Osteoblast (primary cell): ENCODE measurements at regions not wholly inside any gene's neighbourhood (a gene's known extent, or its start where the extent isn't known, plus 50 kb on each side); places are given as distances from the start of the nearest gene placed in this dataset.
A peak's percentile ranks its signal among the peaks of the same experiment; 100 is the strongest.

ENCODE experiments used
- DNase-seq: peaks from one replicate; pipeline ENCODE4 v3.0.0; 2011; ENCODE audit warnings: low spot score, mixed read lengths; ENCODE audit not compliant: insufficient read length; ENCODE audit errors: missing footprints
- H2AFZ ChIP-seq: 2 replicates; pipeline ENCODE4 v1.6.0; 2011; ENCODE audit warnings: mild to moderate bottlenecking, low read length
- H3K27ac ChIP-seq: 2 replicates; pipeline ENCODE4 v1.5.1; 2011; ENCODE audit warnings: mild to moderate bottlenecking, low read depth, low read length, moderate library complexity
- H3K27me3 ChIP-seq: 2 replicates; pipeline ENCODE4 v1.6.0; 2012; ENCODE audit warnings: mild to moderate bottlenecking, control low read depth, inconsistent platforms, low read length, moderate library complexity; ENCODE audit not compliant: insufficient read depth
- H3K36me3 ChIP-seq: 2 replicates; pipeline ENCODE4 v1.5.1; 2011; ENCODE audit warnings: mild to moderate bottlenecking, low read length, control low read depth, moderate library complexity; ENCODE audit not compliant: insufficient read depth
- H3K4me1 ChIP-seq: 2 replicates; pipeline ENCODE4 v1.5.1; 2011; ENCODE audit warnings: mild to moderate bottlenecking, low read length, control low read depth, moderate library complexity; ENCODE audit not compliant: insufficient read depth
- H3K4me2 ChIP-seq: 2 replicates; pipeline ENCODE4 v1.6.0; 2011; ENCODE audit warnings: mild to moderate bottlenecking, low read length; ENCODE audit not compliant: insufficient read depth
- H3K4me3 ChIP-seq: fragments of 200-600 bp; sonication (generic); 3 replicates; pipeline ENCODE4 v1.5.1; 2012; ENCODE audit warnings: mild to moderate bottlenecking, low read length, inconsistent platforms; ENCODE audit not compliant: insufficient read depth
- H3K79me2 ChIP-seq: 2 replicates; pipeline ENCODE4 v1.6.0; 2012; ENCODE audit warnings: mild to moderate bottlenecking, low read length, control low read depth, inconsistent platforms; ENCODE audit not compliant: insufficient read depth
- H3K9me3 ChIP-seq: 2 replicates; pipeline ENCODE4 v1.5.1; 2011; ENCODE audit warnings: low read depth, low read length, control low read depth
- H4K20me1 ChIP-seq: 2 replicates; pipeline ENCODE4 v1.6.0; 2012; ENCODE audit warnings: mild to moderate bottlenecking, low read length, control low read depth; ENCODE audit not compliant: insufficient read depth
- TF ChIP-seq, protein P1 (sequence below): IDR thresholded peaks from 2 replicates; pipeline ENCODE4 v1.5.1; 2011; ENCODE audit warnings: mild to moderate bottlenecking, low read depth, low read length, moderate library complexity; ENCODE audit errors: extremely low read depth

DNA sequence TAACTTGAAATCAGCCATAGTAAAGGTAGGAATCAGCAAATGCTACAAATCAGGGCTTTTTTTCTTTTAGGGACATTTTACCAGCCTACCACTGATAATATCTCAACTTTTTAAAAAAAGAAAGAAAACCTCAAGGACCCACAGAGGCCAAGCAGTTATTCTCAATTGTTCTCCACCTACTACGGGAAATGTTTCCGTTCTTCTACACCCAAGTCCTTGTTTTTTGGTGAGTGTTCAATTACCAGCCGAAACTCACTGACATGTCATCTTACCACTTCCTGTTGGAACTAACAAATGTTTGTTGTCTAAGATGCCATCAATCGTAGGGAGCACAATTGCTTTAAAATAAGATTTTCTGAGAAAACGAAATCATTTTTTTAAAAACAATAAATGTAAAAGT, 50.2 kb upstream of the CDK1 start:
- Histone ChIP-seq H3K9me3 (no peaks in the 10 kb centered on the region), H4K20me1 (no peaks in the 10 kb centered on the region), H3K27ac (no peak overlapping the region), H3K27me3 (peaks cover 43% of the 10 kb centered on the region), H2AFZ (no peak overlapping the region), H3K4me2 (no peak overlapping the region), H3K4me3 (no peak overlapping the region), H3K4me1 (peaks cover 4% of the 10 kb centered on the region), H3K79me2 (no peaks in the 10 kb centered on the region), H3K36me3 (no peaks in the 10 kb centered on the region)
- TF ChIP-seq, protein P1, sequence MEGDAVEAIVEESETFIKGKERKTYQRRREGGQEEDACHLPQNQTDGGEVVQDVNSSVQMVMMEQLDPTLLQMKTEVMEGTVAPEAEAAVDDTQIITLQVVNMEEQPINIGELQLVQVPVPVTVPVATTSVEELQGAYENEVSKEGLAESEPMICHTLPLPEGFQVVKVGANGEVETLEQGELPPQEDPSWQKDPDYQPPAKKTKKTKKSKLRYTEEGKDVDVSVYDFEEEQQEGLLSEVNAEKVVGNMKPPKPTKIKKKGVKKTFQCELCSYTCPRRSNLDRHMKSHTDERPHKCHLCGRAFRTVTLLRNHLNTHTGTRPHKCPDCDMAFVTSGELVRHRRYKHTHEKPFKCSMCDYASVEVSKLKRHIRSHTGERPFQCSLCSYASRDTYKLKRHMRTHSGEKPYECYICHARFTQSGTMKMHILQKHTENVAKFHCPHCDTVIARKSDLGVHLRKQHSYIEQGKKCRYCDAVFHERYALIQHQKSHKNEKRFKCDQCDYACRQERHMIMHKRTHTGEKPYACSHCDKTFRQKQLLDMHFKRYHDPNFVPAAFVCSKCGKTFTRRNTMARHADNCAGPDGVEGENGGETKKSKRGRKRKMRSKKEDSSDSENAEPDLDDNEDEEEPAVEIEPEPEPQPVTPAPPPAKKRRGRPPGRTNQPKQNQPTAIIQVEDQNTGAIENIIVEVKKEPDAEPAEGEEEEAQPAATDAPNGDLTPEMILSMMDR = no peak
- no peak for DNase-seq

DNA sequence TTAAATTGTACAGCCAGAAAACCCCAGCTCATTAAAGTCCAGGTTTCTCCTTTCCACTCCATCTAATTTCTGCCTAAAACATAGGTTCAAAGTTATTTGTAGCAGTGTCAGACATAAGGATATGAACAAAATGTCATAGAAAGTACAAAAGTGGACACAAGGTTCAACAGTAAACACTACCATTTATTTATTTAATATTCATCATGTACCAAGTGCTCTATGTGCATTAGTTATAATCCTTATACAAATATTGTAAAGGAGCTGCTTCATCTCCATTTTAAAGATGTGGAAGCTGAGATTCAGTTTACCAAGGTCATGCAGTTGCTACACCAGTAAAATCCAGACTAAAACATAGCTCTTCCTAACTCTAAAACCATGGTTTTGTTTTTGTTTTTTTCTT, 52.0 kb upstream of the CDK1 start:
- peaks cover 25% of the 10 kb centered on the region for H3K27me3 ChIP-seq
- H4K20me1 ChIP-seq = no peaks in the 10 kb centered on the region
- H3K9me3 ChIP-seq = no peaks in the 10 kb centered on the region
- H3K4me2 ChIP-seq = no peak overlapping the region
- no peaks in the 10 kb centered on the region for H3K4me1 ChIP-seq
- H3K27ac ChIP-seq = no peak overlapping the region
- no peak overlapping the region for H3K4me3 ChIP-seq
- no peaks in the 10 kb centered on the region for H3K36me3 ChIP-seq
- no peak overlapping the region for H2AFZ ChIP-seq
- no peaks in the 10 kb centered on the region for H3K79me2 ChIP-seq
- TF ChIP-seq, protein P1 = no peak
- DNase-seq = no peak

DNA sequence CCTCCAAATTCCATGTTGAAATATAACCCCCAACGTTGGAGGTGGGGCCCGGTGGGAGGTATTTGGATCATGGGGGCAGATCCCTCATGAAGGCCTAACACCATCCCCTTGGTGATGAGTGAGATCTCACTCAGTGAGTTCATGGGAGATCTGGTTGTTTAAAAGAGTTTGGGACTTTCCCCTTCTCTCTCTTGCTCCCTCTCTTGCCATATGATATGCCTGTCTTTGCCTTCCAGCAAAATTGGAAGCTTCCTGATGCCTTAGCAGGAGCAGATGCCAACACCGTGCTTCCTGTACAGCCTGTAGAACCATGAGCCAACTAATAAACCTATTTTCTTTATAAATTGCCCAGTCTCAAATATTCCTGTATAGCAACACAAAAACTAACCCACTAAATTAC, 55.7 kb upstream of the CDK1 start:
- H3K27me3 ChIP-seq = peaks cover 8% of the 10 kb centered on the region
- DNase-seq = no peak
- H3K4me3 ChIP-seq = no peak overlapping the region
- no peaks in the 10 kb centered on the region for H4K20me1 ChIP-seq
- no peak overlapping the region for H3K4me2 ChIP-seq
- no peaks in the 10 kb centered on the region for H3K9me3 ChIP-seq
- TF ChIP-seq, protein P1 = no peak
- no peaks in the 10 kb centered on the region for H3K36me3 ChIP-seq
- H3K4me1 ChIP-seq = no peaks in the 10 kb centered on the region
- H3K79me2 ChIP-seq = no peaks in the 10 kb centered on the region
- H2AFZ ChIP-seq = no peak overlapping the region
- no peak overlapping the region for H3K27ac ChIP-seq

DNA sequence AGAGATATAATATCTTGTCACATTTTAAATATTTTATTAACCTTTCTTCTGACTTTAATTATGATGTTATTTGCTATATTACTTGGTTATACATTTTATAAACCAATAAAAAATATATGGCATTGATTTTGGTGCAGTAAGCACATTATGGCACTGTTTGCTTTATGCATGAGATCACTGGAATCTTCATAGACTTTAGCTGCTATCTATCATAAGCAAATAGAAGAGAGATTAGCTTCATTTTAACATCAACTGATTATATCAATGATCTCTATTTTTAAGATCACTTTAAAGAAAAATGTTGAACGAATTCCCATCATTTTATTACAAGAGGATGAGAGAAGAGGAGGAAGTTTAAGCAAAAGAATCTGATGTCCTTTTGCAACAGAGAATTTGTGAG, 58.6 kb upstream of the CDK1 start:
- H3K4me2 ChIP-seq = no peak overlapping the region
- H2AFZ ChIP-seq = no peak overlapping the region
- no peaks in the 10 kb centered on the region for H3K9me3 ChIP-seq
- no peaks in the 10 kb centered on the region for H3K4me1 ChIP-seq
- H3K79me2 ChIP-seq = no peaks in the 10 kb centered on the region
- H3K27me3 ChIP-seq = no peaks in the 10 kb centered on the region
- H3K36me3 ChIP-seq = no peaks in the 10 kb centered on the region
- no peak overlapping the region for H3K4me3 ChIP-seq
- DNase-seq = peak; percentile 21
- TF ChIP-seq, protein P1 = no peak
- no peaks in the 10 kb centered on the region for H4K20me1 ChIP-seq
- no peak overlapping the region for H3K27ac ChIP-seq
